GM21619 (cell line): ENCODE measurements at regions not wholly inside any gene's neighbourhood (a gene's known extent, or its start where the extent isn't known, plus 50 kb on each side); places are given as distances from the start of the nearest gene placed in this dataset.

Experiments
- ATAC-seq: cut with Tn5 transposase; IDR thresholded peaks from one replicate; pipeline ENCODE4 v1.9.1; 2021; ENCODE audit not compliant: unreplicated experiment

- ATAC-seq, result no peak
Observed at GRCh38 chr11:107221748-107222285, 203.5 kb upstream of the GUCY1A2 start.

- ATAC-seq, result no peak
Observed at GRCh38 chr11:107218123-107219013, 200.1 kb upstream of the GUCY1A2 start.

- no peak for ATAC-seq
Observed at GRCh38 chr11:107217444-107217843, 199.2 kb upstream of the GUCY1A2 start.

- ATAC-seq, result no peak
Observed at GRCh38 chr11:107215010-107215409, 196.7 kb upstream of the GUCY1A2 start.

GRCh38 chr11:107203656-107204055, 185.4 kb upstream of the GUCY1A2 start:
- ATAC-seq, result no peak

- no peak for ATAC-seq
Observed at GRCh38 chr11:107202241-107202640, 184.0 kb upstream of the GUCY1A2 start.

GRCh38 chr11:107198490-107199007, 180.3 kb upstream of the GUCY1A2 start:
- no peak for ATAC-seq

- no peak for ATAC-seq
Observed at GRCh38 chr11:107197932-107198331, 179.7 kb upstream of the GUCY1A2 start.

- ATAC-seq, result no peak
Observed at GRCh38 chr11:107196732-107197131, 178.5 kb upstream of the GUCY1A2 start.

- no peak for ATAC-seq
Observed at GRCh38 chr11:107184986-107185385, 166.7 kb upstream of the GUCY1A2 start.

- no peak for ATAC-seq
Observed at GRCh38 chr11:107183953-107184352, 165.7 kb upstream of the GUCY1A2 start.

GRCh38 chr11:107182978-107183377, 164.7 kb upstream of the GUCY1A2 start:
- ATAC-seq, result no peak

- ATAC-seq, result no peak
Observed at GRCh38 chr11:107180236-107180635, 162.0 kb upstream of the GUCY1A2 start.

- no peak for ATAC-seq
Observed at GRCh38 chr11:107179829-107180228, 161.6 kb upstream of the GUCY1A2 start.

- no peak for ATAC-seq
Observed at GRCh38 chr11:107177106-107177477, 158.8 kb upstream of the GUCY1A2 start.

- ATAC-seq, result no peak
Observed at GRCh38 chr11:107176148-107177105, 158.2 kb upstream of the GUCY1A2 start.

GRCh38 chr11:107174856-107175255, 156.6 kb upstream of the GUCY1A2 start:
- ATAC-seq, result no peak

- no peak for ATAC-seq
Observed at GRCh38 chr11:107172996-107173395, 154.7 kb upstream of the GUCY1A2 start.

GRCh38 chr11:107157809-107158187, 139.5 kb upstream of the GUCY1A2 start:
- no peak for ATAC-seq

GRCh38 chr11:107157146-107157808, 139.0 kb upstream of the GUCY1A2 start:
- no peak for ATAC-seq

GRCh38 chr11:107151579-107151978, 133.3 kb upstream of the GUCY1A2 start:
- no peak for ATAC-seq
